Germinal center (tissue), 1 donor: ENCODE measurements at regions not wholly inside any gene's neighbourhood (a gene's known extent, or its start where the extent isn't known, plus 50 kb on each side); places are given as distances from the start of the nearest gene placed in this dataset.
"Not testable (repeated sequence)": the region's sequence is repeated elsewhere in the genome, so short reads cannot be mapped to it uniquely, and the experiment has no call there.

Experiments
- DNase-seq: peaks from one replicate; pipeline ENCODE4 v3.0.0; 2012; ENCODE audit warnings: mixed read lengths, low spot score

GRCh38 chr13:61612192-61612591 is 196.5 kb upstream of the PCDH20 start:
- DNase-seq: no peak

GRCh38 chr13:61608138-61608537 is 192.5 kb upstream of the PCDH20 start:
- DNase-seq: no peak

DNA sequence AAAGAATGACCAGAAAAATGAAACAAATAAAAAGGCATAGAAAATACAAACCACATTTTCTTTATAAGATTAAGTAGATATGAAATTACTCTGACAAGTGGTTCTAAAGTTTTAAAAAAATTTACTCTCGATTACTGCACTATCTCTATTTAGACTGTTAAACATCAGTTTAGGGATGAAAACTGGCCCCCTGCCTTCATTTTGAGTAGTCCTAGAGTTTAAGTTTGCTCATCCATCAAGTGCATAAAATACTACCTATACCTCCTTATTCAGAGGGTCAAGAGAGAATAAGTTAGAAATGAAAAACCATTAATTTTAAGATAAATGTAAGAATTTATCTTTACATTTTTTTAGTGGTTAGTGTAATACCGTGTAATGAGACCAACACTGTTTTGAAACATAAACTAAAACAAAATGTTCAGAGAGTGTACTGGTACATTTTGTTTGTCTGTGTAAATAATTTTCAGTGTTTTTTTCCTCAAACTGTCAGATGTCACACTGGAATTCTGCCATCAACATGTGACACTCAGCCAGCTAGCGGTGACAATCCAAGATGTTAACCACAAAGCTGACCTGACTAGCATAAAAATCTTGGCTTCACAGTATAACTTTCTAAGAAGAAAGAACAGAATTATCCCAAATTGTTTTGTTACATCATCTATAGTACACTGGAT is 184.8 kb upstream of the PCDH20 start:
- DNase-seq: no peak

- no peak for DNase-seq
Measured at GRCh38 chr13:61592489-61592888, 176.8 kb upstream of the PCDH20 start.

GRCh38 chr13:61575973-61576372 is 160.3 kb upstream of the PCDH20 start:
- no peak for DNase-seq

DNA sequence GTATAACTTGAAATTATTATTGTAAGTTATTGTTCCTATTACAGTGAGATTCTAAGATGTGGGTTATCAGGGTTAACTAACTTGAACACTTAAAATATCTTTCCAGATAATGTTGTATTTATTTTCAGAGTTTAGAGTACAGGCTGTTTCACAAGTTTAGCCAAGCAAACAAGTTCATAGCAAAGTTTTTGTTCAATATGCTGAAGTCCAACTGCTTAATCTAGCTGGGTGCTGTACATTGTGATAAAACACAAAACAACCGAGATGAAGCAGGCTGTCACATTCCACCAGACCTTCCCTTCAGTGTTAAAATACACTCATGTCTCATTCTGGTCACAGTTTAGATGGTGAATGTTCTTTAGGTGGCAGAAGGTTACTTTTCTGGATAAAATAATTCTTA is 148.0 kb upstream of the PCDH20 start:
- no peak for DNase-seq

- no peak for DNase-seq
Measured at GRCh38 chr13:61546911-61547310, 131.3 kb upstream of the PCDH20 start.

GRCh38 chr13:61546413-61546812 is 130.8 kb upstream of the PCDH20 start:
- no peak for DNase-seq

GRCh38 chr13:61536433-61536832 is 120.8 kb upstream of the PCDH20 start:
- DNase-seq: no peak

GRCh38 chr13:61531383-61532065 is 115.9 kb upstream of the PCDH20 start:
- no peak for DNase-seq

- DNase-seq: not testable (repeated sequence)
Measured at GRCh38 chr13:61519214-61519613, 103.6 kb upstream of the PCDH20 start.

DNA sequence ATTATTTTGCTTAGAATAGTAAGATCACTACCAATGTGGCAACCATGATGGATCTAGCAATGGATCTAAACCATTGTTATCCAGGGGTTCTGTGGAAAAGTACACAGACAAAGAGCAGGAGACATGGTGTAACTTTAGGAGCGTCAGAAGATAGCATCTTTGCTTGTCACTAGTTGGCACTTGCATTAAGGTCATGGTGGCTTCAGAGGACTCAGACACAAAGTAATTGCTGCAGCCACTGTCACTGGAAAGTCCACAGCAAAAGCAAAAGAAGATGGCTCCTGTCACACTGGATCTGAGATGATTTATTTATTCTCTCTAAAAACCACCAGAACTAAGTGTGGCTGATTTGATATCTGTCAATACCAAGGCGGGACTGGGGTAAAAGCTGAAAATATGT is 93.3 kb upstream of the PCDH20 start:
- no peak for DNase-seq

GRCh38 chr13:61500176-61500575 is 84.5 kb upstream of the PCDH20 start:
- DNase-seq: no peak

GRCh38 chr13:61495648-61496047 is 80.0 kb upstream of the PCDH20 start:
- DNase-seq: no peak

DNA sequence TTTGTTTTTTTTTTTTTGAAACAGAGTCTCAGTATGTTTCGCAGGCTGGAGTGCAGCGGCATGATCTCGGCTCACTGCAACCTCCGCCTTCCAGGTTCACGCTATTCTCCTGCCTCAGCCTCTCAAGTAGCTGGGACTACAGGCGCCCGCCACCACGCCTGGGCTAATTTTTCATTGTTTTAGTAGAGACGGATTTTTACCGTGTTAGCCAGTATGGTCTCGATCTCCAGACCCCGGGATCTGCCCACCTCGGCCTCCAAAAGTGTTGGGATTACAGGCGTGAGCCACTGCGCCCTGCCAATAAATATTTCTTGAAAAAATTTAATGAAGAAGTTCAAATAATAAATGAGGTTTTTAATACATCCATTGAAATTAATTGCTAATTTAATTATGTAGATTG is 77.9 kb upstream of the PCDH20 start:
- DNase-seq: not testable (repeated sequence)

DNA sequence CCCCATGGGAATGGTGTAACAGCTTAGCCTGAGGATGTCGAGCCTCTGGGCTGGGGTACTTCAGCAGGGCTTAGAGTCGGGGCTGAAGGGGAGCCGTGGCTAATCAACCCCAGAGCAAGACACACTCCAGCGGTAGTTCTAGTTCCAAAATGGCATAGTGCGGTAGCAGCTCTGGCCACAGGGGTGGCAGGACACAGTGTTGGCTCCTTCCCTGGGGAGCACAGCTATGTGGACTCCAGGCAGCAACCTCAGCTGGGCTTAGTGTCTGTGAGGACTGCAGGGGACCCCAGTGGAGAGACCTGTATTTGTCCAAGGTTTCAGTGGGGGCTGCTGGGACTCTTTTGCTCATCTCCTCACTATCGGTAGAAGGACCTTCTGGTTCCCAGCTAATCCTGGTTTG is 70.8 kb upstream of the PCDH20 start:
- no peak for DNase-seq

DNA sequence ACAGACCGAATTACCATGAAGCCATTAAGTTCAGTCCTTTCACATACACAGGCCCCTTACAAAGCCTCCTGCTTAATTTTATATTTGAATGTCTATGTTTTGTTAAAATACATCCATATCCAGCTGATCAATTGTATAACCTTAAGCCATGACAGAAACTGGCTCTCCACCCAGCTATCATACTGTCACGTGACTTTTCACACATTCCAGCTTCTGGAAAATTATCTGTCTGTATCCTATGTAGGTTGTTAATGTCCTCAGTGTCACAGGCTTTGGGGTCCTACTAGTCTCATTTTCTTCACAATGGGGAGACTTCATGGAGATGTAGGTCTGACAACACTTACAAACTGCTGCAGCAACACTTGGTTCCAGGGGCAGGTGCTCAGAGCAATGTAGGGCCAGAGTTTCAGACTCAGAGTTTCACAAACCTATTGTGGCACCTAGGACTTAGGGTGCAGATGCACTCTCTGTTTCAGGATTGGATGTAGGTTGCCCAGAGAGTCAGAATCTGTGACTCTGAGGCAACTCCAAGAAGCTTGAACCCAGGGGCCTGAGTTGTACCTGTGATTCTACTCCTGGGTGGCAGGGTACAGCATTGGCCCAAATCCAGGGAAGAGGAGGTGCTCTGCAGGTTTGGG is 69.6 kb upstream of the PCDH20 start:
- DNase-seq: no peak

- DNase-seq: no peak
Measured at GRCh38 chr13:61477619-61478018, 62.0 kb upstream of the PCDH20 start.

GRCh38 chr13:61470786-61471185 is 55.1 kb upstream of the PCDH20 start:
- DNase-seq: no peak

DNA sequence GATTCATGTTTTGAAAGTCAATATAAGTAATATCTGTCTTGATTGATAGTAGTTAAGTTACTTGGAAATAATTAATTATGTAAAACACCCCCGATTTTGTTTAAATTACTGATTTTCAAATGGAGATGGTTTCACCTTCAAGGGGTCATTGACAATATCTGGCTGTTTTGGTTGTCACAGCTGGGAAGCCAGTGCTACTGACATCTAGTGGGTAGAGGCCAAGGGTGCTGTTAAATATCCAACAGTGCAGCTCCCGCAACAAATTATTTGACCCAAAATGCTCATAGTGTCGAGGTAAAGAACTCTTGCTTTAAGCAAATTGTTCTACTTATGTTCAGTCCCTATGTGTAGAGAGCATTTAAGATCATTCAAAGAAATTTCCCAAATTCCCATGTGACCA is 50.6 kb upstream of the PCDH20 start:
- DNase-seq: no peak
